H1 (cell line): ENCODE measurements at regions not wholly inside any gene's neighbourhood (a gene's known extent, or its start where the extent isn't known, plus 50 kb on each side); places are given as distances from the start of the nearest gene placed in this dataset.

ENCODE experiments used
- CTCF ChIA-PET: fragments of 300-600 bp; sonication (Branson Sonifier 250); formaldehyde crosslinking; loops from one replicate; lab custom pipeline; 2021; ENCODE audit not compliant: partially characterized antibody; lab: Charles Lee
- POLR2A ChIA-PET: fragments of 300-600 bp; sonication (Branson Sonifier 250); formaldehyde crosslinking; loops from one replicate; lab custom pipeline; 2021; ENCODE audit warnings: inconsistent platforms; ENCODE audit not compliant: partially characterized antibody; lab: Charles Lee
- DNase-seq, 2 experiments: peaks; one replicate each; pipeline versions ENCODE4 v3.0.0 to v3.0.0-alpha.2; 2010 to 2022; ENCODE audit warnings: low spot score in 2 of 2, low read depth in 1 of 2, mixed read lengths in 1 of 2
- FAIRE-seq: peaks from 2 replicates; lab custom pipeline; 2011; peaks lifted over from hg19 to GRCh38; lab: Jason Lieb, UNC
- H2AFZ ChIP-seq: 2 replicates; pipeline ENCODE4 v1.8.1; 2012; ENCODE audit warnings: low read length, inconsistent platforms
- H2AK5ac ChIP-seq: 2 replicates; pipeline ENCODE4 v1.6.1; 2013; ENCODE audit warnings: low read depth, low read length
- H2BK120ac ChIP-seq: replicated peaks from 2 replicates; pipeline ENCODE3; 2013; ENCODE audit warnings: low read depth, low read length, inconsistent platforms
- H2BK12ac ChIP-seq: 2 replicates; pipeline ENCODE4 v1.6.1; 2013; ENCODE audit warnings: low read depth, low read length
- H2BK15ac ChIP-seq: 2 replicates; pipeline ENCODE4 v1.6.1; 2013; ENCODE audit warnings: low read length
- H2BK20ac ChIP-seq: 2 replicates; pipeline ENCODE4 v1.6.1; 2013; ENCODE audit warnings: low read length
- H2BK5ac ChIP-seq: 2 replicates; pipeline ENCODE4 v1.6.1; 2013; ENCODE audit warnings: low read depth, low read length
- H3K14ac ChIP-seq: 2 replicates; pipeline ENCODE4 v1.6.1; 2013; ENCODE audit warnings: inconsistent platforms; ENCODE audit not compliant: insufficient read length
- H3K18ac ChIP-seq: 2 replicates; pipeline ENCODE4 v1.6.1; 2013; ENCODE audit warnings: low read length; ENCODE audit errors: extremely low read depth
- H3K23ac ChIP-seq: 2 replicates; pipeline ENCODE4 v1.6.1; 2013; ENCODE audit warnings: inconsistent platforms; ENCODE audit not compliant: insufficient read length
- H3K23me2 ChIP-seq: 2 replicates; pipeline ENCODE4 v1.6.1; 2013; ENCODE audit warnings: low read depth, low read length
- H3K27ac ChIP-seq: 2 replicates; pipeline ENCODE4 v1.6.1; 2011; ENCODE audit warnings: low read depth, low read length, inconsistent platforms
- H3K27me3 ChIP-seq, 4 experiments: replicated peaks in 1 of 4; 1 replicate in 1 of 4; 2 replicates in 3 of 4; pipeline versions ENCODE4 v1.6.1 to v1.8.1; 2011 to 2013; ENCODE audit warnings: low read length in 3 of 4, mild to moderate bottlenecking in 3 of 4, inconsistent platforms in 2 of 4, mixed read lengths in 2 of 4, moderate library complexity in 1 of 4; ENCODE audit not compliant: control insufficient read depth in 3 of 4, insufficient read depth in 3 of 4; ENCODE audit errors: extremely low read depth in 1 of 4
- H3K36me3 ChIP-seq, 4 experiments: 2 replicates each; pipeline versions ENCODE4 v1.6.1 to v1.8.1; 2011 to 2013; ENCODE audit warnings: mild to moderate bottlenecking in 4 of 4, low read length in 3 of 4, moderate library complexity in 2 of 4, control low read depth in 1 of 4, inconsistent platforms in 1 of 4; ENCODE audit not compliant: insufficient read depth in 4 of 4, control insufficient read depth in 2 of 4
- H3K4ac ChIP-seq: replicated peaks from 2 replicates; pipeline ENCODE3; 2013; ENCODE audit warnings: low read length, low read depth, mixed read lengths, inconsistent platforms; ENCODE audit not compliant: insufficient read length
- H3K4me1 ChIP-seq, 4 experiments: replicated peaks in 1 of 4; 1 replicate in 1 of 4; 2 replicates in 3 of 4; pipeline versions ENCODE4 v1.6.1 to v1.8.1; 2011 to 2013; ENCODE audit warnings: low read length in 3 of 4, inconsistent platforms in 2 of 4, mixed read lengths in 1 of 4; ENCODE audit not compliant: insufficient read depth in 4 of 4, control insufficient read depth in 3 of 4
- H3K4me2 ChIP-seq, 2 experiments: 2 replicates each; pipeline versions ENCODE4 v1.6.1 to v1.8.1; 2011 to 2013; ENCODE audit warnings: low read depth in 2 of 2, low read length in 2 of 2, control low read depth in 1 of 2, inconsistent platforms in 1 of 2, mild to moderate bottlenecking in 1 of 2; ENCODE audit not compliant: insufficient read depth in 1 of 2
- H3K4me3 ChIP-seq, 4 experiments: fragments of 200-600, 300-600 bp in 1 of 4; sonication (generic), shearing (Covaris generic), sonication (Bioruptor Twin) in 1 of 4; 2 replicates each; pipeline versions ENCODE4 v1.5.1 to v1.8.1; 2011 to 2016; ENCODE audit warnings: low read length in 4 of 4, low read depth in 3 of 4, control low read depth in 2 of 4, inconsistent platforms in 2 of 4, mild to moderate bottlenecking in 2 of 4, mixed read lengths in 1 of 4, moderate library complexity in 1 of 4; ENCODE audit not compliant: insufficient read depth in 2 of 4; ENCODE audit errors: extremely low read depth in 1 of 4
- H3K56ac ChIP-seq: replicated peaks from 2 replicates; pipeline ENCODE3; 2013; ENCODE audit warnings: low read depth, mild to moderate bottlenecking, mixed read lengths, low read length, inconsistent platforms; ENCODE audit not compliant: insufficient read length
- H3K79me1 ChIP-seq: 2 replicates; pipeline ENCODE4 v1.6.1; 2013; ENCODE audit warnings: low read depth, low read length, control low read depth
- H3K79me2 ChIP-seq, 2 experiments: 2 replicates each; pipeline versions ENCODE4 v1.6.1 to v1.8.1; 2012 to 2013; ENCODE audit warnings: low read length in 2 of 2, mild to moderate bottlenecking in 2 of 2, inconsistent platforms in 1 of 2; ENCODE audit not compliant: insufficient read depth in 2 of 2, control insufficient read depth in 1 of 2
- H3K9ac ChIP-seq, 4 experiments: replicated peaks in 1 of 4; 1 replicate in 1 of 4; 2 replicates in 3 of 4; pipeline versions ENCODE4 v1.6.1 to v1.8.1; 2011 to 2013; ENCODE audit warnings: low read depth in 3 of 4, low read length in 3 of 4, control low read depth in 2 of 4, mild to moderate bottlenecking in 2 of 4, moderate library complexity in 2 of 4, inconsistent platforms in 1 of 4; ENCODE audit errors: extremely low read depth in 1 of 4
- H3K9me3 ChIP-seq, 2 experiments: 2 replicates each; pipeline versions ENCODE4 v1.6.1 to v1.8.1; 2012 to 2013; ENCODE audit warnings: mild to moderate bottlenecking in 2 of 2, moderate library complexity in 2 of 2, control low read depth in 1 of 2, inconsistent platforms in 1 of 2, low read depth in 1 of 2, low read length in 1 of 2, mixed read lengths in 1 of 2; ENCODE audit not compliant: insufficient read depth in 2 of 2
- H4K20me1 ChIP-seq, 2 experiments: replicated peaks in 1 of 2; 2 replicates each; pipeline versions ENCODE3 to v1.8.1; 2011 to 2013; ENCODE audit warnings: inconsistent platforms in 2 of 2, low read length in 2 of 2, mild to moderate bottlenecking in 1 of 2; ENCODE audit not compliant: insufficient read depth in 2 of 2, control insufficient read depth in 1 of 2
- H4K5ac ChIP-seq: 2 replicates; pipeline ENCODE4 v1.6.1; 2013; ENCODE audit warnings: low read length, low read depth, mixed read lengths, inconsistent platforms; ENCODE audit not compliant: insufficient read length
- H4K8ac ChIP-seq: 2 replicates; pipeline ENCODE4 v1.8.0; 2013; ENCODE audit warnings: mild to moderate bottlenecking, moderate library complexity, low read length, inconsistent platforms; ENCODE audit not compliant: insufficient read depth; ENCODE audit errors: extremely low read depth
- H4K91ac ChIP-seq: replicated peaks from 2 replicates; pipeline ENCODE3; 2013; ENCODE audit warnings: low read length, mixed read lengths, inconsistent platforms; ENCODE audit not compliant: insufficient read length
- CHD2 ChIP-seq: IDR thresholded peaks from 2 replicates; pipeline ENCODE4 v1.6.1; 2012; ENCODE audit warnings: low read length, improper control_type of control experiment
- PHF8 ChIP-seq: fragments of 200-600 bp; sonication (generic); conservative IDR thresholded peaks from 2 replicates; pipeline ENCODE4 v1.7.1; 2012; ENCODE audit warnings: low read depth, mild to moderate bottlenecking, inconsistent platforms, low read length, moderate library complexity
- POLR2A ChIP-seq, 2 experiments: IDR thresholded peaks; 1 replicate in 1 of 2; 2 replicates in 1 of 2; pipeline ENCODE4 v1.6.1; 2011; ENCODE audit warnings: low read depth in 2 of 2, low read length in 2 of 2, mild to moderate bottlenecking in 2 of 2; ENCODE audit errors: control extremely low read depth in 1 of 2
- POU5F1 ChIP-seq: IDR thresholded peaks from 2 replicates; pipeline ENCODE4 v1.6.1; 2011; ENCODE audit warnings: low read depth, mild to moderate bottlenecking, low read length, moderate library complexity
- SIRT6 ChIP-seq: IDR thresholded peaks from one replicate; pipeline ENCODE4 v1.7.1; 2012; ENCODE audit warnings: low read length, inconsistent platforms
- SIX5 ChIP-seq: IDR thresholded peaks from 2 replicates; pipeline ENCODE4 v1.6.1; 2011; ENCODE audit warnings: mild to moderate bottlenecking, low read depth, low read length
- TAF7 ChIP-seq: optimal IDR thresholded peaks from 2 replicates; pipeline ENCODE3; 2011; ENCODE audit warnings: low read depth, mild to moderate bottlenecking, inconsistent platforms, low read length, moderate library complexity, borderline replicate concordance
- TCF12 ChIP-seq: IDR thresholded peaks from 2 replicates; pipeline ENCODE4 v1.6.1; 2011; ENCODE audit warnings: low read depth, mild to moderate bottlenecking, low read length
- WGBS, 2 experiments: shearing (Covaris generic) in 1 of 2; methylation state at CpG; one replicate each; pipeline versions ENCODE4 v1.1.6 to v1.1.7; 2013 to 2015; ENCODE audit warnings: low lambda C conversion rate in 2 of 2, mixed read lengths in 2 of 2, inconsistent platforms in 1 of 2, low coverage in 1 of 2, missing lambda C conversion rate in 1 of 2; ENCODE audit not compliant: insufficient replicate concordance in 2 of 2, insufficient coverage in 1 of 2, insufficient read length in 1 of 2; ENCODE audit errors: extremely low coverage in 1 of 2, missing lambda C conversion rate in 1 of 2; 5-methylcytosine and 5-hydroxymethylcytosine counted together

- CTCF ChIA-PET = interaction anchor here (0.6 to 0.9 kb wide), 2 partner anchors 22 to 267 kb away, joined by 3 read pairs; no protein-coding TSS in a partner anchor
- no peak overlapping the region for H2AFZ ChIP-seq
- H2BK15ac ChIP-seq = no peak overlapping the region
- FAIRE-seq (no peak), DNase-seq (no peak)
- H3K4ac ChIP-seq = no peak overlapping the region
- H3K9ac ChIP-seq = no peak overlapping the region
- no peak overlapping the region for H3K27ac ChIP-seq
- no peak overlapping the region for H2BK5ac ChIP-seq
- H3K4me2 ChIP-seq = no peak overlapping the region
- H4K8ac ChIP-seq = no peak overlapping the region
- H3K18ac ChIP-seq = no peak overlapping the region
- no peaks in the 10 kb centered on the region for H3K23me2 ChIP-seq
- no peak overlapping the region for H4K91ac ChIP-seq
- no peaks in the 10 kb centered on the region; a peak in 1 of 7 replicates for H3K27me3 ChIP-seq
- POLR2A ChIA-PET = interaction anchor here (1.3 kb wide), 1 partner anchor 11 kb away, joined by 4 read pairs; no protein-coding TSS in a partner anchor
- no peak overlapping the region for H2AK5ac ChIP-seq
- no peak overlapping the region for H3K23ac ChIP-seq
- H2BK20ac ChIP-seq = no peak overlapping the region
- no peak overlapping the region for H3K4me3 ChIP-seq
- H3K79me2 ChIP-seq = no peaks in the 10 kb centered on the region
- H3K9me3 ChIP-seq = peaks cover 0 to 6% of the 10 kb centered on the region in 2 experiments; a peak in 2 of 4 replicates
- no peaks in the 10 kb centered on the region for H3K36me3 ChIP-seq
- no peaks in the 10 kb centered on the region for H4K20me1 ChIP-seq
- no peak overlapping the region for H2BK120ac ChIP-seq
- H2BK12ac ChIP-seq = no peak overlapping the region
- H3K4me1 ChIP-seq = no peaks in the 10 kb centered on the region
- no peaks in the 10 kb centered on the region for H3K79me1 ChIP-seq
- no peak overlapping the region for H3K56ac ChIP-seq
- H4K5ac ChIP-seq = no peak overlapping the region
- H3K14ac ChIP-seq = no peak overlapping the region
- WGBS, 2 experiments = 92% methylated on average over 9 of the region's 9 CpGs; no CpG with 5 or more reads in 1 of the 2 experiments
- TF ChIP-seq TCF12 (no peak), SIX5 (no peak), POLR2A (IDR thresholded peaks at IDR 0.05; ENCODE audit: control extremely low read depth in 1 of 2, low read depth in 2 of 2, low read length in 2 of 2) (no peak), SIRT6 (no peak), TAF7 (no peak), PHF8 (no peak), CHD2 (no peak), POU5F1 (no peak)
These were observed 471.2 kb downstream of the GLRX3 start for GRCh38 chr10:130607366-130607765.
